ENCODE measurements at regions not wholly inside any gene's neighbourhood (a gene's known extent, or its start where the extent isn't known, plus 50 kb on each side); places are given as distances from the start of the nearest gene placed in this dataset.

- no peak for DNase-seq (ENCODE audit: low read depth)
- H3K4me3 ChIP-seq (ENCODE audit: low read depth, low read length), result no peak overlapping the region
These were observed 130.4 kb upstream of the CDYL start for GRCh38 chr6:4645713-4646360.

GRCh38 chr6:4644996-4645395, 131.2 kb upstream of the CDYL start:
- H3K4me3 ChIP-seq (ENCODE audit: low read depth, low read length), result no peak overlapping the region
- no peak for DNase-seq (ENCODE audit: low read depth)
- TF ChIP-seq, protein P1, sequence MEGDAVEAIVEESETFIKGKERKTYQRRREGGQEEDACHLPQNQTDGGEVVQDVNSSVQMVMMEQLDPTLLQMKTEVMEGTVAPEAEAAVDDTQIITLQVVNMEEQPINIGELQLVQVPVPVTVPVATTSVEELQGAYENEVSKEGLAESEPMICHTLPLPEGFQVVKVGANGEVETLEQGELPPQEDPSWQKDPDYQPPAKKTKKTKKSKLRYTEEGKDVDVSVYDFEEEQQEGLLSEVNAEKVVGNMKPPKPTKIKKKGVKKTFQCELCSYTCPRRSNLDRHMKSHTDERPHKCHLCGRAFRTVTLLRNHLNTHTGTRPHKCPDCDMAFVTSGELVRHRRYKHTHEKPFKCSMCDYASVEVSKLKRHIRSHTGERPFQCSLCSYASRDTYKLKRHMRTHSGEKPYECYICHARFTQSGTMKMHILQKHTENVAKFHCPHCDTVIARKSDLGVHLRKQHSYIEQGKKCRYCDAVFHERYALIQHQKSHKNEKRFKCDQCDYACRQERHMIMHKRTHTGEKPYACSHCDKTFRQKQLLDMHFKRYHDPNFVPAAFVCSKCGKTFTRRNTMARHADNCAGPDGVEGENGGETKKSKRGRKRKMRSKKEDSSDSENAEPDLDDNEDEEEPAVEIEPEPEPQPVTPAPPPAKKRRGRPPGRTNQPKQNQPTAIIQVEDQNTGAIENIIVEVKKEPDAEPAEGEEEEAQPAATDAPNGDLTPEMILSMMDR (IDR thresholded peaks at IDR 0.05; ENCODE audit: insufficient read depth, low read length), result no peak

More at GRCh38 chr6:4645713-4646360, 130.4 kb upstream of the CDYL start:
- TF ChIP-seq, protein P1 (IDR thresholded peaks at IDR 0.05; ENCODE audit: insufficient read depth, low read length), result no peak

DNA sequence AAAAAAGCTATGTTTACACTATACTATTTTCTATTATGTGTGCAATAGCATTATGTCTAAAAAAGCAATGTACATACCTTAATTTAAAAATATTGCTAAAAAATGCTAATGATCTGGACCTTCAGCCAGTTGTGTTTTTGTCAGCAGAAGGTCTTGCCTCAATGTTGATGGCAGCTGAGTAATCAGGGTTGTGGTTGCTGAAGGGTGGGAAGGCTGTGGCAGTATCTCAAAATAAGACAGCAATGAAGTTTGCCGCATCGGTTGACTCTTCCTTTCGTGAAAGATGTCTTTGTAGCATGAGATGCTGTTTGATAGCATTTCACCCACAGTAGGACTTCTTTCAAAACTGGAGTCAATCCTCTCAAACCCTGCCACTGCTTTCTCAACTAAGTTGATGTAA, 134.7 kb upstream of the CDYL start:
- TF ChIP-seq, protein P1 (IDR thresholded peaks at IDR 0.05; ENCODE audit: insufficient read depth, low read length), result no peak
- H3K4me3 ChIP-seq (ENCODE audit: low read depth, low read length), result no peak overlapping the region
- DNase-seq (ENCODE audit: low read depth), result no peak

DNA sequence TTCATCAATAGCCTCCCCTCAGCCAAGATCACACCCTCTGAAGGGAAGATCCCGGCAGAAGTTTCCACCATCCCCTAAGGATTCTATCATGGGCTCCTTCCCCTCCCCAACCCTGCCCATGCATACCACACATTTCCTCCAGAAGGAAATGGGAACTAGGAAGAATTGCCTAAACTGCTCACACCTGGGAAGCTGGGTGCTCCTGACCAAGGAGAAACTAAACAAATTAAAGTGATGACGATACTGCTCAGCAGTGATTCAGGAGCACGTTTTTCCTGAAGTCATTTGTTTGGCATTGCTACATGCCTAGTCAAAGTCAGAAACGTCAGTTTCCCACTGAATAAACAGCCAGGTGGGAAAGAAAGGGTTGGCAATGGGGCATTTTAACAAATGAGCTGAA, 136.1 kb upstream of the CDYL start:
- TF ChIP-seq, protein P1 (IDR thresholded peaks at IDR 0.05; ENCODE audit: insufficient read depth, low read length), result no peak
- H3K4me3 ChIP-seq (ENCODE audit: low read depth, low read length), result no peak overlapping the region
- peak; percentile 32 for DNase-seq (ENCODE audit: low read depth)

- DNase-seq (ENCODE audit: low read depth), result no peak
- TF ChIP-seq, protein P1 (IDR thresholded peaks at IDR 0.05; ENCODE audit: insufficient read depth, low read length), result no peak
- no peak overlapping the region for H3K4me3 ChIP-seq (ENCODE audit: low read depth, low read length)
These were observed 137.6 kb upstream of the CDYL start for GRCh38 chr6:4638641-4639040.

DNA sequence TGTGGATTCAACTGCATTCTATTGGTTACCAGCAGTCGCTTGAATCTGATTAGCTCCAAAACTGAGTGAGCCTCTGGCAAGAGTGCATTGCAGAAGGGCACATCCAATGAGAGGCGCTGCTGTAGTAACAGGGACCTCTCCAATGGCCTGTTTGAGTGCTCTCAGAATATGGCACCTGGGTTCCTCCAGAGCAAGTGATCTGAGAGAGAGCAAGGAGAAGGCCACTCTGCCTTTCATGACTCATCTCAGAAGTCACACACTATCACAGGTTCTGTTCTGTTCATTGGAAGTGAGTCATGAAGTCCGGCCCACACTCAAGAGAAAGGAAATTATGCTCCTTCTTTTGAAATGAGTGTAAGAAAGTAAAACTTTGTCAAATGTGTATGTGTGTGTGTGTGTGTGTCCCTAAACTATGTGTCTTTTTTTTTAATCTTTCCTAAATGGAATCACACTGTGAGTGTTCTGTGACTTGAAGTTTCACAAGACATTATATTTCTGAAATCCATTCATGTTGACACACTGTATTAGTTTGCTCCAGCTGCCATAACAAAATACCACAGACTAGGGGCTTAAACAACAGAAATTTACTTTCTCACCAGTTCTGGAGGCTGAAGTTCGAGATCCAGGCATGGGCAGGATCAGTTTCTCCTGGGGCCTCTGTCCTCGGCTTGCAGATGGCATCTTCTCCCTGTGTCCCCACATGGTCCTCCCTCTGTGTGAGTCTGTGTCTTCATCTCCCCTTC, 138.3 kb upstream of the CDYL start:
- TF ChIP-seq, protein P1 (IDR thresholded peaks at IDR 0.05; ENCODE audit: insufficient read depth, low read length), result no peak
- peak; percentile 77 for DNase-seq (ENCODE audit: low read depth)
- no peak overlapping the region for H3K4me3 ChIP-seq (ENCODE audit: low read depth, low read length)

Data from fibroblast of the aortic adventitia (primary cell).